IMR-90 (cell line): ENCODE measurements at regions not wholly inside any gene's neighbourhood (a gene's known extent, or its start where the extent isn't known, plus 50 kb on each side); places are given as distances from the start of the nearest gene placed in this dataset.

Experiments
- BHLHE40 ChIP-seq: fragments of 150-350 bp; IDR thresholded peaks from 2 replicates; pipeline ENCODE4 v1.6.1; 2016; ENCODE audit warnings: mild to moderate bottlenecking, low read depth, low read length
- CEBPB ChIP-seq: IDR thresholded peaks from 2 replicates; pipeline ENCODE4 v1.6.1; 2012; ENCODE audit warnings: low read depth, low read length, improper control_type of control experiment
- ELK1 ChIP-seq: fragments of 150-350 bp; IDR thresholded peaks from 2 replicates; pipeline ENCODE4 v1.6.1; 2016; ENCODE audit warnings: low read depth, mild to moderate bottlenecking, low read length, moderate library complexity, borderline replicate concordance
- FOS ChIP-seq: fragments of 150-350 bp; IDR thresholded peaks from 2 replicates; pipeline ENCODE4 v1.6.1; 2016; ENCODE audit warnings: low read depth, low read length
- NFE2L2 ChIP-seq: fragments of 150-350 bp; IDR thresholded peaks from 2 replicates; pipeline ENCODE4 v1.6.1; 2016; ENCODE audit warnings: low read depth, mild to moderate bottlenecking, low read length
- POLR2A ChIP-seq: IDR thresholded peaks from 2 replicates; pipeline ENCODE4 v1.6.1; 2012; ENCODE audit warnings: mild to moderate bottlenecking, low read depth, low read length
- RCOR1 ChIP-seq: IDR thresholded peaks from 2 replicates; pipeline ENCODE4 v1.6.1; 2012; ENCODE audit warnings: mild to moderate bottlenecking, low read length, improper control_type of control experiment; ENCODE audit not compliant: insufficient replicate concordance
- RFX5 ChIP-seq: IDR thresholded peaks from 2 replicates; pipeline ENCODE4 v1.8.0; 2012; ENCODE audit warnings: low read depth, mild to moderate bottlenecking, low read length, moderate library complexity
- SMC3 ChIP-seq: fragments of 150-350 bp; IDR thresholded peaks from 2 replicates; pipeline ENCODE4 v1.6.1; 2016; ENCODE audit warnings: low read depth, mild to moderate bottlenecking, antibody characterized with exemption, low read length, moderate library complexity
- USF2 ChIP-seq: fragments of 150-350 bp; IDR thresholded peaks from 2 replicates; pipeline ENCODE4 v1.6.1; 2017; ENCODE audit warnings: mild to moderate bottlenecking, antibody characterized with exemption, low read length, low read depth
- TF ChIP-seq, protein P1 (sequence below): conservative IDR thresholded peaks from 2 replicates; pipeline ENCODE4 v1.5.1; 2012; ENCODE audit warnings: mild to moderate bottlenecking, low read depth, low read length, improper control_type of control experiment

DNA sequence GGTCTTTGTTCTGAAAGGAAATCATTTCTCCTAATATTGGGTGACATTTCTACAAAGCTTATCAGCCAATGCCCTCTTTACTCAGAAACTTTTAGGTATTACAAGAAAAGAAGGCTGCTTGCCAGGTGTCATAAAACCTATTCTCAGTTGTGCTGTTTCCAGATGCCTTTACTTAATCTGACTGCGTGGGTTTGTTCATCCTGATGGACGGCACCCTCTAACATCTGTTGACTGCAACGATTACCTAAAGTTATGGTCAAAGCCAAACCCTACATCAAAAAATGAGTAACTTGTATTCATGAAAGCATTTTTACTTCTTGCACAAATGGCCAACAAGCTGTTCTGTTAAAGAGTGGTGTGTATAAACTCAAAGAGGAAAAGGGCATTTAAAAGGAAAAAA lies 207.7 kb upstream of the PDZRN3 start:
- TF ChIP-seq, protein P1, sequence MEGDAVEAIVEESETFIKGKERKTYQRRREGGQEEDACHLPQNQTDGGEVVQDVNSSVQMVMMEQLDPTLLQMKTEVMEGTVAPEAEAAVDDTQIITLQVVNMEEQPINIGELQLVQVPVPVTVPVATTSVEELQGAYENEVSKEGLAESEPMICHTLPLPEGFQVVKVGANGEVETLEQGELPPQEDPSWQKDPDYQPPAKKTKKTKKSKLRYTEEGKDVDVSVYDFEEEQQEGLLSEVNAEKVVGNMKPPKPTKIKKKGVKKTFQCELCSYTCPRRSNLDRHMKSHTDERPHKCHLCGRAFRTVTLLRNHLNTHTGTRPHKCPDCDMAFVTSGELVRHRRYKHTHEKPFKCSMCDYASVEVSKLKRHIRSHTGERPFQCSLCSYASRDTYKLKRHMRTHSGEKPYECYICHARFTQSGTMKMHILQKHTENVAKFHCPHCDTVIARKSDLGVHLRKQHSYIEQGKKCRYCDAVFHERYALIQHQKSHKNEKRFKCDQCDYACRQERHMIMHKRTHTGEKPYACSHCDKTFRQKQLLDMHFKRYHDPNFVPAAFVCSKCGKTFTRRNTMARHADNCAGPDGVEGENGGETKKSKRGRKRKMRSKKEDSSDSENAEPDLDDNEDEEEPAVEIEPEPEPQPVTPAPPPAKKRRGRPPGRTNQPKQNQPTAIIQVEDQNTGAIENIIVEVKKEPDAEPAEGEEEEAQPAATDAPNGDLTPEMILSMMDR: no peak
- TF ChIP-seq USF2 (no peak), POLR2A (no peak), RFX5 (no peak), BHLHE40 (no peak), RCOR1 (no peak), CEBPB (no peak), FOS (no peak), ELK1 (no peak), SMC3 (no peak), NFE2L2 (no peak)
